GM23338 (cell line): ENCODE measurements at regions not wholly inside any gene's neighbourhood (a gene's known extent, or its start where the extent isn't known, plus 50 kb on each side); places are given as distances from the start of the nearest gene placed in this dataset.

Experiments
- ATAC-seq: fragments of 200-7000 bp; cut with Tn5 transposase; 3 replicates; pipeline ENCODE4 v1.9.1; 2020
- DNase-seq: peaks from one replicate; pipeline ENCODE4 v3.0.0-alpha.2; 2015; ENCODE audit warnings: low spot score
- H2AFZ ChIP-seq: fragments of 200-600 bp; sonication (generic); 2 replicates; pipeline ENCODE4 v1.8.0; 2016; ENCODE audit warnings: antibody characterized with exemption, mild to moderate bottlenecking, moderate library complexity
- H3F3A ChIP-seq: fragments of 200-600 bp; sonication (generic); replicated peaks from 2 replicates; pipeline ENCODE4 v1.8.0; 2017; ENCODE audit warnings: antibody characterized with exemption, mixed run types, low read depth
- H3K27ac ChIP-seq: fragments of 200-600 bp; sonication (generic); 2 replicates; pipeline ENCODE4 v1.6.1; 2016; ENCODE audit warnings: low read depth
- H3K27me3 ChIP-seq: fragments of 200-600 bp; sonication (generic); 2 replicates; pipeline ENCODE4 v1.8.0; 2016; ENCODE audit warnings: mild to moderate bottlenecking, mixed run types, moderate library complexity; ENCODE audit not compliant: insufficient read depth
- H3K36me3 ChIP-seq: fragments of 200-600 bp; sonication (generic); 2 replicates; pipeline ENCODE4 v1.8.0; 2016; ENCODE audit warnings: mild to moderate bottlenecking; ENCODE audit not compliant: insufficient read depth
- H3K4me1 ChIP-seq: fragments of 200-600 bp; sonication (generic); 2 replicates; pipeline ENCODE4 v1.8.0; 2016; ENCODE audit warnings: mild to moderate bottlenecking, moderate library complexity; ENCODE audit not compliant: insufficient read depth
- H3K4me2 ChIP-seq: fragments of 200-600 bp; sonication (generic); 2 replicates; pipeline ENCODE4 v1.7.1; 2017; ENCODE audit warnings: mixed run types
- H3K4me3 ChIP-seq: fragments of 200-600 bp; sonication (generic); 2 replicates; pipeline ENCODE4 v1.6.1; 2016; ENCODE audit warnings: mixed run types
- H3K79me2 ChIP-seq: fragments of 200-600 bp; sonication (generic); replicated peaks from 2 replicates; pipeline ENCODE4 v1.8.0; 2017; ENCODE audit warnings: mild to moderate bottlenecking; ENCODE audit not compliant: insufficient read depth
- H3K9me2 ChIP-seq: fragments of 200-600 bp; sonication (generic); 2 replicates; pipeline ENCODE4 v1.8.0; 2017; ENCODE audit not compliant: insufficient read depth
- H4K20me1 ChIP-seq: fragments of 200-600 bp; sonication (generic); replicated peaks from 2 replicates; pipeline ENCODE4 v1.8.0; 2017; ENCODE audit warnings: mild to moderate bottlenecking; ENCODE audit not compliant: insufficient read depth
- H3K27ac Mint-ChIP-seq: 2 replicates; pipeline ENCODE4 v1.8.0; 2020; ENCODE audit warnings: inconsistent platforms, mild to moderate bottlenecking, moderate library complexity, mixed read lengths
- H3K27me3 Mint-ChIP-seq: 3 replicates; pipeline ENCODE4 v1.8.0; 2022; ENCODE audit warnings: low read depth, mild to moderate bottlenecking, moderate library complexity, mixed read lengths, inconsistent platforms; ENCODE audit not compliant: insufficient read depth, poor library complexity
- H3K36me3 Mint-ChIP-seq: 3 replicates; pipeline ENCODE4 v1.8.0; 2021; ENCODE audit warnings: low read depth, mild to moderate bottlenecking, inconsistent platforms, moderate library complexity, mixed read lengths
- H3K4me1 Mint-ChIP-seq: 3 replicates; pipeline ENCODE4 v1.8.0; 2020; ENCODE audit warnings: mild to moderate bottlenecking, inconsistent platforms, mixed read lengths
- H3K4me3 Mint-ChIP-seq: 3 replicates; pipeline ENCODE4 v1.8.0; 2021; ENCODE audit warnings: moderate library complexity, mild to moderate bottlenecking, inconsistent platforms, mixed read lengths
- H3K9me3 Mint-ChIP-seq: 3 replicates; pipeline ENCODE4 v1.8.0; 2020; ENCODE audit warnings: moderate library complexity, mild to moderate bottlenecking, inconsistent platforms, mixed read lengths
- EZH2 ChIP-seq: fragments of 200-600 bp; sonication (generic); IDR thresholded peaks from one replicate; pipeline ENCODE4 v1.8.0; 2017; ENCODE audit warnings: antibody characterized with exemption, mild to moderate bottlenecking, low read depth; ENCODE audit not compliant: unreplicated experiment
- JUNB ChIP-seq: IDR thresholded peaks from one replicate; pipeline ENCODE4 v1.6.1; 2016; ENCODE audit warnings: antibody characterized with exemption; ENCODE audit not compliant: unreplicated experiment
- NANOG ChIP-seq: IDR thresholded peaks from 2 replicates; pipeline ENCODE4 v1.6.1; 2016; ENCODE audit warnings: antibody characterized with exemption, borderline replicate concordance
- POLR2AphosphoS5 ChIP-seq: IDR thresholded peaks from 2 replicates; pipeline ENCODE4 v1.6.1; 2016; ENCODE audit warnings: antibody characterized with exemption, low read depth
- STAT1 ChIP-seq: IDR thresholded peaks from one replicate; pipeline ENCODE4 v1.6.1; 2016; ENCODE audit warnings: antibody characterized with exemption; ENCODE audit not compliant: unreplicated experiment
- TF ChIP-seq, protein P1 (sequence below): fragments of 250-450 bp; sonication (Bioruptor Pico); IDR thresholded peaks from 2 replicates; pipeline ENCODE4 v1.5.0; 2020; ENCODE audit warnings: mild to moderate bottlenecking, moderate library complexity
- TF ChIP-seq, protein P2 (sequence below): IDR thresholded peaks from one replicate; pipeline ENCODE4 v1.6.1; 2018; ENCODE audit warnings: antibody characterized with exemption; ENCODE audit not compliant: unreplicated experiment

DNA sequence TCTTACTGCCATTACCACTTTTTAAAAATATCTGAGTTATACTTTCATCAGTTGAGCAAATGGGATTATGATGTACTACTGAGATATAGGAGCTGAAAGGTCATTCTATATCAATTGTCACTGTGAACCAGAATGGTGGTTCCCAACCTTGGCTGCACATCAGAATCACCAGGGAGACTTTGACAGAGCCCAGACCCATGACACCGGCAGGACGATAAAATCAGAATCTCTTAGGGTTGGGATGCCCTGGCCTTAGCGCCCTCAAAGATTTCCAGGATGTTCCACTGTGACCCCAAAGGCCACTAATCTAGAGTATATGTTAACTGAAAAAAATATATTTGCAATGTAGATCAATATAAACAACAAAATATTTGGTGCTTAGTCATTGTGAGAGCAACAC is 355.1 kb downstream of the LIG4 start (continued):
- TF ChIP-seq, protein P1, sequence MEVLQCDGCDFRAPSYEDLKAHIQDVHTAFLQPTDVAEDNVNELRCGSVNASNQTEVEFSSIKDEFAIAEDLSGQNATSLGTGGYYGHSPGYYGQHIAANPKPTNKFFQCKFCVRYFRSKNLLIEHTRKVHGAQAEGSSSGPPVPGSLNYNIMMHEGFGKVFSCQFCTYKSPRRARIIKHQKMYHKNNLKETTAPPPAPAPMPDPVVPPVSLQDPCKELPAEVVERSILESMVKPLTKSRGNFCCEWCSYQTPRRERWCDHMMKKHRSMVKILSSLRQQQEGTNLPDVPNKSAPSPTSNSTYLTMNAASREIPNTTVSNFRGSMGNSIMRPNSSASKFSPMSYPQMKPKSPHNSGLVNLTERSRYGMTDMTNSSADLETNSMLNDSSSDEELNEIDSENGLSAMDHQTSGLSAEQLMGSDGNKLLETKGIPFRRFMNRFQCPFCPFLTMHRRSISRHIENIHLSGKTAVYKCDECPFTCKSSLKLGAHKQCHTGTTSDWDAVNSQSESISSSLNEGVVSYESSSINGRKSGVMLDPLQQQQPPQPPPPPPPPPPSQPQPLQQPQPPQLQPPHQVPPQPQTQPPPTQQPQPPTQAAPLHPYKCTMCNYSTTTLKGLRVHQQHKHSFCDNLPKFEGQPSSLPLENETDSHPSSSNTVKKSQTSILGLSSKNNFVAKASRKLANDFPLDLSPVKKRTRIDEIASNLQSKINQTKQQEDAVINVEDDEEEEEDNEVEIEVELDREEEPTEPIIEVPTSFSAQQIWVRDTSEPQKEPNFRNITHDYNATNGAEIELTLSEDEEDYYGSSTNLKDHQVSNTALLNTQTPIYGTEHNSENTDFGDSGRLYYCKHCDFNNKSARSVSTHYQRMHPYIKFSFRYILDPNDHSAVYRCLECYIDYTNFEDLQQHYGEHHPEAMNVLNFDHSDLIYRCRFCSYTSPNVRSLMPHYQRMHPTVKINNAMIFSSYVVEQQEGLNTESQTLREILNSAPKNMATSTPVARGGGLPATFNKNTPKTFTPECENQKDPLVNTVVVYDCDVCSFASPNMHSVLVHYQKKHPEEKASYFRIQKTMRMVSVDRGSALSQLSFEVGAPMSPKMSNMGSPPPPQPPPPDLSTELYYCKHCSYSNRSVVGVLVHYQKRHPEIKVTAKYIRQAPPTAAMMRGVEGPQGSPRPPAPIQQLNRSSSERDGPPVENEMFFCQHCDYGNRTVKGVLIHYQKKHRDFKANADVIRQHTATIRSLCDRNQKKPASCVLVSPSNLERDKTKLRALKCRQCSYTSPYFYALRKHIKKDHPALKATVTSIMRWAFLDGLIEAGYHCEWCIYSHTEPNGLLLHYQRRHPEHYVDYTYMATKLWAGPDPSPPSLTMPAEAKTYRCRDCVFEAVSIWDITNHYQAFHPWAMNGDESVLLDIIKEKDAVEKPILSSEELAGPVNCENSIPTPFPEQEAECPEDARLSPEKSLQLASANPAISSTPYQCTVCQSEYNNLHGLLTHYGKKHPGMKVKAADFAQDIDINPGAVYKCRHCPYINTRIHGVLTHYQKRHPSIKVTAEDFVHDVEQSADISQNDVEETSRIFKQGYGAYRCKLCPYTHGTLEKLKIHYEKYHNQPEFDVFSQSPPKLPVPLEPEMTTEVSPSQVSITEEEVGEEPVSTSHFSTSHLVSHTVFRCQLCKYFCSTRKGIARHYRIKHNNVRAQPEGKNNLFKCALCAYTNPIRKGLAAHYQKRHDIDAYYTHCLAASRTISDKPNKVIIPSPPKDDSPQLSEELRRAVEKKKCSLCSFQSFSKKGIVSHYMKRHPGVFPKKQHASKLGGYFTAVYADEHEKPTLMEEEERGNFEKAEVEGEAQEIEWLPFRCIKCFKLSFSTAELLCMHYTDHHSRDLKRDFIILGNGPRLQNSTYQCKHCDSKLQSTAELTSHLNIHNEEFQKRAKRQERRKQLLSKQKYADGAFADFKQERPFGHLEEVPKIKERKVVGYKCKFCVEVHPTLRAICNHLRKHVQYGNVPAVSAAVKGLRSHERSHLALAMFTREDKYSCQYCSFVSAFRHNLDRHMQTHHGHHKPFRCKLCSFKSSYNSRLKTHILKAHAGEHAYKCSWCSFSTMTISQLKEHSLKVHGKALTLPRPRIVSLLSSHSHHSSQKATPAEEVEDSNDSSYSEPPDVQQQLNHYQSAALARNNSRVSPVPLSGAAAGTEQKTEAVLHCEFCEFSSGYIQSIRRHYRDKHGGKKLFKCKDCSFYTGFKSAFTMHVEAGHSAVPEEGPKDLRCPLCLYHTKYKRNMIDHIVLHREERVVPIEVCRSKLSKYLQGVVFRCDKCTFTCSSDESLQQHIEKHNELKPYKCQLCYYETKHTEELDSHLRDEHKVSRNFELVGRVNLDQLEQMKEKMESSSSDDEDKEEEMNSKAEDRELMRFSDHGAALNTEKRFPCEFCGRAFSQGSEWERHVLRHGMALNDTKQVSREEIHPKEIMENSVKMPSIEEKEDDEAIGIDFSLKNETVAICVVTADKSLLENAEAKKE: no peak
- TF ChIP-seq JUNB (no peak), NANOG (no peak)

DNA sequence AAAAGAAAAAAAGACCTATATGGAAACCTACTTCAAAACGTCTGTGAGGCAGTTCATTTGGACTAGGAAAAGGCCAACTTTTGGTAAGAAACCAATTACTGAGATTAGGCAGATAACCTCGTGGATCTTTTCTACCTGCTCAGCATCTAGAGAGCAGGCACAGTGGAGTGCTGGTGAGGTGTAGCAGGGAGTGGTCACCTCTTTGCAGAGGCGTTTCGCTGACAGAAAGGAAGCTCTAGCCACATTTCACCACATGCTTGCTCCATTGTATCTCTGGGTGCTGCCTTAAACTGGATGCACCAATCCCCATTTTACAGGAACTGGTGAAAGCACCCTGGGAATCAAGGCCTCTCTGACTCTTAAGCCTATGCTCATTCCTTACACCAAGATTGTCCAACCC is 360.5 kb downstream of the LIG4 start:
- no peaks in the 10 kb centered on the region for H3K27me3 ChIP-seq
- H3K9me2 ChIP-seq: no peaks in the 10 kb centered on the region
- H3K4me2 ChIP-seq: no peak overlapping the region
- no peaks in the 10 kb centered on the region for H3F3A ChIP-seq
- Mint-ChIP-seq H3K36me3 (no peaks in the 10 kb centered on the region), H3K4me1 (peaks cover 2% of the 10 kb centered on the region; the same call in 1 of the 3 replicates), H3K27me3 (no peaks in the 10 kb centered on the region), H3K4me3 (no peak overlapping the region), H3K27ac (no peak overlapping the region; the same call in 1 of the 2 replicates), H3K9me3 (no peaks in the 10 kb centered on the region)
- H4K20me1 ChIP-seq: no peaks in the 10 kb centered on the region
- no peaks in the 10 kb centered on the region for H3K36me3 ChIP-seq
- no peak overlapping the region for H3K27ac ChIP-seq
- peak; percentile 59 for ATAC-seq
- H2AFZ ChIP-seq: no peak overlapping the region
- H3K4me1 ChIP-seq: no peaks in the 10 kb centered on the region
- DNase-seq: peak; percentile 20
- peaks cover 67% of the 10 kb centered on the region for H3K79me2 ChIP-seq
- H3K4me3 ChIP-seq: no peak overlapping the region
- TF ChIP-seq, protein P2, sequence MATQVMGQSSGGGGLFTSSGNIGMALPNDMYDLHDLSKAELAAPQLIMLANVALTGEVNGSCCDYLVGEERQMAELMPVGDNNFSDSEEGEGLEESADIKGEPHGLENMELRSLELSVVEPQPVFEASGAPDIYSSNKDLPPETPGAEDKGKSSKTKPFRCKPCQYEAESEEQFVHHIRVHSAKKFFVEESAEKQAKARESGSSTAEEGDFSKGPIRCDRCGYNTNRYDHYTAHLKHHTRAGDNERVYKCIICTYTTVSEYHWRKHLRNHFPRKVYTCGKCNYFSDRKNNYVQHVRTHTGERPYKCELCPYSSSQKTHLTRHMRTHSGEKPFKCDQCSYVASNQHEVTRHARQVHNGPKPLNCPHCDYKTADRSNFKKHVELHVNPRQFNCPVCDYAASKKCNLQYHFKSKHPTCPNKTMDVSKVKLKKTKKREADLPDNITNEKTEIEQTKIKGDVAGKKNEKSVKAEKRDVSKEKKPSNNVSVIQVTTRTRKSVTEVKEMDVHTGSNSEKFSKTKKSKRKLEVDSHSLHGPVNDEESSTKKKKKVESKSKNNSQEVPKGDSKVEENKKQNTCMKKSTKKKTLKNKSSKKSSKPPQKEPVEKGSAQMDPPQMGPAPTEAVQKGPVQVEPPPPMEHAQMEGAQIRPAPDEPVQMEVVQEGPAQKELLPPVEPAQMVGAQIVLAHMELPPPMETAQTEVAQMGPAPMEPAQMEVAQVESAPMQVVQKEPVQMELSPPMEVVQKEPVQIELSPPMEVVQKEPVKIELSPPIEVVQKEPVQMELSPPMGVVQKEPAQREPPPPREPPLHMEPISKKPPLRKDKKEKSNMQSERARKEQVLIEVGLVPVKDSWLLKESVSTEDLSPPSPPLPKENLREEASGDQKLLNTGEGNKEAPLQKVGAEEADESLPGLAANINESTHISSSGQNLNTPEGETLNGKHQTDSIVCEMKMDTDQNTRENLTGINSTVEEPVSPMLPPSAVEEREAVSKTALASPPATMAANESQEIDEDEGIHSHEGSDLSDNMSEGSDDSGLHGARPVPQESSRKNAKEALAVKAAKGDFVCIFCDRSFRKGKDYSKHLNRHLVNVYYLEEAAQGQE: no peak
- TF ChIP-seq STAT1: no peak
- TF ChIP-seq NANOG: no peak
- no peak for TF ChIP-seq POLR2AphosphoS5
- TF ChIP-seq EZH2: no peak
- TF ChIP-seq, protein P1: no peak
